H9 (cell line): ENCODE measurements at regions not wholly inside any gene's neighbourhood (a gene's known extent, or its start where the extent isn't known, plus 50 kb on each side); places are given as distances from the start of the nearest gene placed in this dataset.
"Not testable (repeated sequence)": the region's sequence is repeated elsewhere in the genome, so short reads cannot be mapped to it uniquely, and the experiment has no call there.

Experiments used
- DNase-seq: peaks from one replicate; pipeline ENCODE4 v3.0.0-alpha.2; 2017
- H2AFZ ChIP-seq: one replicate; pipeline ENCODE4 v1.6.1; 2013; ENCODE audit warnings: mild to moderate bottlenecking, low read length, control low read depth, moderate library complexity
- H2AK5ac ChIP-seq: 2 replicates; pipeline ENCODE4 v1.6.1; 2013; ENCODE audit warnings: low read length, control low read depth, mixed read lengths; ENCODE audit not compliant: insufficient read length
- H2BK120ac ChIP-seq: one replicate; pipeline ENCODE4 v1.6.1; 2013; ENCODE audit warnings: low read depth, mild to moderate bottlenecking, low read length, control low read depth, inconsistent platforms; ENCODE audit not compliant: poor library complexity, severe bottlenecking
- H2BK12ac ChIP-seq: 2 replicates; pipeline ENCODE4 v1.6.1; 2013; ENCODE audit warnings: low read length, control low read depth, mixed read lengths, low read depth; ENCODE audit not compliant: insufficient read length
- H2BK15ac ChIP-seq: 2 replicates; pipeline ENCODE4 v1.6.1; 2013; ENCODE audit warnings: low read depth, low read length, control low read depth
- H2BK20ac ChIP-seq: one replicate; pipeline ENCODE4 v1.6.1; 2013; ENCODE audit warnings: low read depth, mild to moderate bottlenecking, low read length, control low read depth, inconsistent platforms; ENCODE audit not compliant: poor library complexity, severe bottlenecking
- H2BK5ac ChIP-seq: 2 replicates; pipeline ENCODE4 v1.6.1; 2013; ENCODE audit warnings: low read length, control low read depth, mixed read lengths; ENCODE audit not compliant: insufficient read length
- H3K14ac ChIP-seq: 2 replicates; pipeline ENCODE4 v1.6.1; 2013; ENCODE audit warnings: low read length, control low read depth; ENCODE audit not compliant: insufficient read depth
- H3K18ac ChIP-seq: 2 replicates; pipeline ENCODE4 v1.6.1; 2013; ENCODE audit warnings: low read depth, mild to moderate bottlenecking, mixed read lengths, low read length, control low read depth; ENCODE audit not compliant: insufficient read length
- H3K23ac ChIP-seq: 2 replicates; pipeline ENCODE4 v1.6.1; 2013; ENCODE audit warnings: low read length, control low read depth, mixed read lengths, low read depth; ENCODE audit not compliant: insufficient read length
- H3K23me2 ChIP-seq: 2 replicates; pipeline ENCODE4 v1.6.1; 2013; ENCODE audit warnings: low read depth, mild to moderate bottlenecking, mixed read lengths, low read length, control low read depth; ENCODE audit not compliant: insufficient read length, poor library complexity, severe bottlenecking
- H3K27ac ChIP-seq: 2 replicates; pipeline ENCODE4 v1.5.1; 2013; ENCODE audit warnings: low read length, control low read depth, mixed read lengths, low read depth; ENCODE audit not compliant: insufficient read length
- H3K27me3 ChIP-seq: 2 replicates; pipeline ENCODE4 v1.6.1; 2013; ENCODE audit warnings: low read length, control low read depth, inconsistent platforms; ENCODE audit not compliant: insufficient read depth
- H3K4ac ChIP-seq: 2 replicates; pipeline ENCODE4 v1.6.1; 2013; ENCODE audit warnings: low read depth, mild to moderate bottlenecking, control low read depth, inconsistent platforms, low read length, moderate library complexity
- H3K4me1 ChIP-seq: 2 replicates; pipeline ENCODE4 v1.6.1; 2013; ENCODE audit warnings: low read length, control low read depth, inconsistent platforms; ENCODE audit not compliant: insufficient read depth
- H3K4me2 ChIP-seq: 2 replicates; pipeline ENCODE4 v1.6.1; 2013; ENCODE audit warnings: low read length, control low read depth, mixed read lengths; ENCODE audit not compliant: insufficient read length, insufficient read depth
- H3K56ac ChIP-seq: 2 replicates; pipeline ENCODE4 v1.6.1; 2013; ENCODE audit warnings: low read depth, mild to moderate bottlenecking, mixed read lengths, low read length, control low read depth; ENCODE audit not compliant: insufficient read length
- H3K79me1 ChIP-seq: 2 replicates; pipeline ENCODE4 v1.6.1; 2013; ENCODE audit warnings: low read depth, mild to moderate bottlenecking, moderate library complexity, low read length, control low read depth, inconsistent platforms; ENCODE audit not compliant: insufficient read depth, poor library complexity, severe bottlenecking
- H3K79me2 ChIP-seq: 2 replicates; pipeline ENCODE4 v1.6.1; 2013; ENCODE audit warnings: low read length, control low read depth, inconsistent platforms; ENCODE audit not compliant: insufficient read depth
- H3K9ac ChIP-seq: 2 replicates; pipeline ENCODE4 v1.6.1; 2013; ENCODE audit warnings: low read length, control low read depth, mixed read lengths; ENCODE audit not compliant: insufficient read length; ENCODE audit errors: extremely low read depth
- H3K9me3 ChIP-seq: one replicate; pipeline ENCODE4 v1.6.1; 2013; ENCODE audit warnings: low read depth, low read length, inconsistent platforms; ENCODE audit not compliant: control insufficient read depth
- H3T11ph ChIP-seq: one replicate; pipeline ENCODE4 v1.6.1; 2013; ENCODE audit warnings: mild to moderate bottlenecking, low read length, control low read depth, inconsistent platforms
- H4K20me1 ChIP-seq: one replicate; pipeline ENCODE4 v1.6.1; 2013; ENCODE audit not compliant: control insufficient read depth, insufficient read length, insufficient read depth
- H4K5ac ChIP-seq: 2 replicates; pipeline ENCODE4 v1.6.1; 2013; ENCODE audit warnings: low read depth, mild to moderate bottlenecking, mixed read lengths, low read length, control low read depth; ENCODE audit not compliant: insufficient read length
- H4K8ac ChIP-seq: replicated peaks from 2 replicates; pipeline ENCODE4 v1.6.1; 2013; ENCODE audit warnings: low read length, control low read depth, mixed read lengths, low read depth; ENCODE audit not compliant: insufficient read length
- H4K91ac ChIP-seq: 2 replicates; pipeline ENCODE4 v1.6.1; 2013; ENCODE audit warnings: low read depth, mild to moderate bottlenecking, moderate library complexity, mixed read lengths, low read length, control low read depth; ENCODE audit not compliant: insufficient read length
- H3K27ac Mint-ChIP-seq, 3 experiments: 2 replicates in 2 of 3; 3 replicates in 1 of 3; pipeline ENCODE4 v1.8.0; 2020 to 2021; ENCODE audit warnings: mixed read lengths in 3 of 3, mild to moderate bottlenecking in 1 of 3, moderate library complexity in 1 of 3
- H3K27me3 Mint-ChIP-seq: 2 replicates; pipeline ENCODE4 v1.8.0; 2021; ENCODE audit warnings: low read depth, mild to moderate bottlenecking, moderate library complexity, mixed read lengths
- H3K36me3 Mint-ChIP-seq, 3 experiments: 2 replicates in 2 of 3; 3 replicates in 1 of 3; pipeline ENCODE4 v1.8.0; 2020 to 2021; ENCODE audit warnings: low read depth in 3 of 3, mixed read lengths in 3 of 3; ENCODE audit not compliant: insufficient read depth in 1 of 3
- H3K4me1 Mint-ChIP-seq, 2 experiments: 2 replicates each; pipeline ENCODE4 v1.8.0; 2020; ENCODE audit warnings: mixed read lengths in 2 of 2
- H3K4me3 Mint-ChIP-seq, 2 experiments: 2 replicates in 1 of 2; 3 replicates in 1 of 2; pipeline ENCODE4 v1.8.0; 2020 to 2021; ENCODE audit warnings: mild to moderate bottlenecking in 2 of 2, mixed read lengths in 2 of 2, moderate library complexity in 1 of 2
- H3K9me3 Mint-ChIP-seq, 2 experiments: 2 replicates in 1 of 2; 3 replicates in 1 of 2; pipeline ENCODE4 v1.8.0; 2020; ENCODE audit warnings: mild to moderate bottlenecking in 2 of 2, mixed read lengths in 2 of 2, moderate library complexity in 1 of 2
- WGBS: extraction: QIAGEN DNeasy Blood & Tissue Kit; methylation state at CpG from one replicate; pipeline ENCODE4 v1.1.7; 2013; ENCODE audit warnings: missing lambda C conversion rate, low lambda C conversion rate, mixed read lengths; ENCODE audit not compliant: insufficient read length; ENCODE audit errors: extremely low coverage; 5-methylcytosine and 5-hydroxymethylcytosine counted together

DNA sequence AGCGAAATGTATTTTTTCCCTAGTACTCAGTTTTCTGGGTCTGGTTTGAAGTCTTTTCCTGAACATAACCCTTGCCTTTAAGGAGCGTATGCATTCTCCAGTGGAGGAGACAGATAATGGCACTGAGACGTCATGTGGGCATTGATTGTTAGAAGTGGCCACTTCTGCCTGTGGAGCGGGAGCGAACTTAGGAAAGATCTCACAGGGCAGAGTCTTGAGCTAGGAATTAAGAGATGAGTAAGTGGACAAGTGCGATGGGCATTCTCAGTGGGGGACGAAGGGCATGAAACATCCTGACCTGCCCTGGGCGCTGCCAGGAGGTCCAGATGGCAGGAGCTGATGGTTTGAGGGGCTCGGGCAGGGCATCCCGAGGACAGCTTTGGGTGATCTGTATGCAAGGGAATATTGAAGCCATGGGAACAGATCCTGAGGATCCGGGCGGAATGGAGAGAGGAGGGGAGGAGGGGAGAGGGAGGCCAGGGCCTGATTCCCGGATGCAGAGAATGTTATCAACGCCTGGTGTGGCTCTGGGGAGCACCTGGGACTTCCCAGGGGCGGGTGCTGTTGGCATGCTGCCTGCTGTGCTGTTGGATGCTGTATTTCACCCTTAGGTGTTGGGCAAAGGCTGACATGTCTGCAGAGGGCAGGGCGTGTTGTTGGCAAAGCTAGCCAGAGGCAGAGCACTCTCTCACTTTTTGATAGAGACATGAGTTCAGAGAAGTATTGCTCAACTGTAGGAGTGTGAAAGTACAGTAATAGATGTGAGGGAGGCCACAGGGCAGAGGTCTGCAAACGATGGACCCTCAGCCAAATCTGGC lies 66.2 kb downstream of the SPDYE17 start:
- H4K8ac ChIP-seq, DNase-seq, H3K9me3 Mint-ChIP-seq, H3K9ac ChIP-seq, H3K56ac ChIP-seq, H4K5ac ChIP-seq, H3T11ph ChIP-seq, H3K36me3 Mint-ChIP-seq, H2AFZ ChIP-seq, H3K4me1 Mint-ChIP-seq, H3K4me3 Mint-ChIP-seq, H3K27ac ChIP-seq, H3K23me2 ChIP-seq, H2BK5ac ChIP-seq, H3K4me1 ChIP-seq, H3K4me2 ChIP-seq, H3K79me2 ChIP-seq, H3K18ac ChIP-seq, H2BK12ac ChIP-seq, H3K9me3 ChIP-seq, H3K27me3 Mint-ChIP-seq, H2BK120ac ChIP-seq, H3K27ac Mint-ChIP-seq, H3K14ac ChIP-seq, H3K23ac ChIP-seq, H3K79me1 ChIP-seq, H2AK5ac ChIP-seq, H2BK20ac ChIP-seq, H4K91ac ChIP-seq, H3K4ac ChIP-seq, H4K20me1 ChIP-seq, H3K27me3 ChIP-seq, H2BK15ac ChIP-seq: not testable (repeated sequence)
- WGBS = no CpG with 5 or more reads among the region's 17 CpGs

DNA sequence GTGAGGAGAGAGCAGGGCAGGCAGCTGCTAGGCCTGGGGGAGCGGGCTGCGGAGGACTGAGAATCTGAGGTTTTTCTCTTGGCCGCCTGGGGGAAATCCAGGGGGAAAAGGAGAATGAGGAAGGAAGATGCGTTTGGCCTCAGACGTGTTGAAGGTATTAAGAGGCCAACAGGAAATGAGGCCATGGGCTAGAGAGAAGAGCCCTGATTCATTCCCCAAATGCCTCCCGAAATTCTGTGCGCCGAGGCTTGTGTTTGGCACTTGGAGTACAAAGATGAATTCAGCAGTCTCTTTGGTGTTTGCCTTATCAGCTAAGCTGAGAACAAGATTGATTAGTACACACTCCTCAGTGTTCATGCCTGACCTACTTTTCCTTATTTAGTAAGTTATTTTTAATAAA lies 68.1 kb downstream of the SPDYE17 start:
- not testable (repeated sequence) for H3K27me3 ChIP-seq, H3K36me3 Mint-ChIP-seq, H3K14ac ChIP-seq, H3K27me3 Mint-ChIP-seq, H3K79me1 ChIP-seq, H3K9me3 Mint-ChIP-seq, H3K27ac Mint-ChIP-seq, H2AFZ ChIP-seq, H3K56ac ChIP-seq, H2BK120ac ChIP-seq, H4K91ac ChIP-seq, H3K23ac ChIP-seq, H2BK5ac ChIP-seq, H2AK5ac ChIP-seq, H3K4me1 Mint-ChIP-seq, H3K4me1 ChIP-seq, H4K5ac ChIP-seq, H3K9ac ChIP-seq, H3K9me3 ChIP-seq, DNase-seq, H3K4ac ChIP-seq, H4K8ac ChIP-seq, H3T11ph ChIP-seq, H3K27ac ChIP-seq, H3K79me2 ChIP-seq, H2BK20ac ChIP-seq, H3K4me3 Mint-ChIP-seq, H4K20me1 ChIP-seq, H3K18ac ChIP-seq, H2BK12ac ChIP-seq, H3K23me2 ChIP-seq, H2BK15ac ChIP-seq, H3K4me2 ChIP-seq
- no CpG with 5 or more reads among the region's 8 CpGs for WGBS
